ENCODE measurements at regions not wholly inside any gene's neighbourhood (a gene's known extent, or its start where the extent isn't known, plus 50 kb on each side); places are given as distances from the start of the nearest gene placed in this dataset.

GRCh38 chr11:114848027-114848426, 169.7 kb downstream of the NXPE2 start:
- Histone ChIP-seq H3K9ac (ENCODE audit: control insufficient read depth, insufficient read depth, low read length) (no peak overlapping the region), H2AFZ (ENCODE audit: control insufficient read depth, low read depth, low read length) (no peak overlapping the region), H3K36me3 (ENCODE audit: control insufficient read depth in 2 of 2, insufficient read depth in 2 of 2, low read length in 1 of 2) (no peaks in the 10 kb centered on the region), H3K9me3 (replicated peaks; ENCODE audit: control insufficient read depth, insufficient read depth, low read length) (no peaks in the 10 kb centered on the region), H3K27me3 (replicated peaks in 1 of 2; ENCODE audit: control insufficient read depth in 2 of 2, insufficient read depth in 2 of 2, low read length in 1 of 2) (no peaks in the 10 kb centered on the region), H3K4me1 (ENCODE audit: control insufficient read depth, insufficient read depth, low read length) (no peaks in the 10 kb centered on the region), H3K27ac (ENCODE audit: control insufficient read depth, insufficient read depth) (no peak overlapping the region), H3K79me2 (ENCODE audit: control insufficient read depth, insufficient read depth, low read length) (no peaks in the 10 kb centered on the region), H4K20me1 (ENCODE audit: control insufficient read depth, insufficient read depth) (no peaks in the 10 kb centered on the region; the same call in 1 of the 2 replicates), H3K4me3 (no peak overlapping the region), H3K4me2 (ENCODE audit: control insufficient read depth, insufficient read depth) (no peak overlapping the region)
- in situ Hi-C loops (cut with MboI) (no loop called here), intact Hi-C loops (cut with micrococcal nuclease; ENCODE audit: unreplicated experiment) (no loop called here)
- WGBS (ENCODE audit: insufficient coverage, insufficient replicate concordance, low lambda C conversion rate, missing lambda C conversion rate): 35% methylated on average over 6 of the region's 6 CpGs
- ATAC-seq (no peak), FAIRE-seq (no peak), DNase-seq (ENCODE audit: low read depth, low spot score) (no peak)
- ChIA-PET POLR2A (no interaction called here), RAD21 (ENCODE audit: unreplicated experiment) (no interaction called here), CTCF (no interaction called here), SMC1A (ENCODE audit: uncharacterized antibody, unreplicated experiment) (no interaction called here)
- no TSS peak for BruUV-seq (replicated peaks)
- TF ChIP-seq IKZF1 (conservative IDR thresholded peaks at IDR 0.05) (no peak), SIN3A (IDR thresholded peaks at IDR 0.05; ENCODE audit: low read depth, low read length) (no peak)
- TF ChIP-seq, protein P1, sequence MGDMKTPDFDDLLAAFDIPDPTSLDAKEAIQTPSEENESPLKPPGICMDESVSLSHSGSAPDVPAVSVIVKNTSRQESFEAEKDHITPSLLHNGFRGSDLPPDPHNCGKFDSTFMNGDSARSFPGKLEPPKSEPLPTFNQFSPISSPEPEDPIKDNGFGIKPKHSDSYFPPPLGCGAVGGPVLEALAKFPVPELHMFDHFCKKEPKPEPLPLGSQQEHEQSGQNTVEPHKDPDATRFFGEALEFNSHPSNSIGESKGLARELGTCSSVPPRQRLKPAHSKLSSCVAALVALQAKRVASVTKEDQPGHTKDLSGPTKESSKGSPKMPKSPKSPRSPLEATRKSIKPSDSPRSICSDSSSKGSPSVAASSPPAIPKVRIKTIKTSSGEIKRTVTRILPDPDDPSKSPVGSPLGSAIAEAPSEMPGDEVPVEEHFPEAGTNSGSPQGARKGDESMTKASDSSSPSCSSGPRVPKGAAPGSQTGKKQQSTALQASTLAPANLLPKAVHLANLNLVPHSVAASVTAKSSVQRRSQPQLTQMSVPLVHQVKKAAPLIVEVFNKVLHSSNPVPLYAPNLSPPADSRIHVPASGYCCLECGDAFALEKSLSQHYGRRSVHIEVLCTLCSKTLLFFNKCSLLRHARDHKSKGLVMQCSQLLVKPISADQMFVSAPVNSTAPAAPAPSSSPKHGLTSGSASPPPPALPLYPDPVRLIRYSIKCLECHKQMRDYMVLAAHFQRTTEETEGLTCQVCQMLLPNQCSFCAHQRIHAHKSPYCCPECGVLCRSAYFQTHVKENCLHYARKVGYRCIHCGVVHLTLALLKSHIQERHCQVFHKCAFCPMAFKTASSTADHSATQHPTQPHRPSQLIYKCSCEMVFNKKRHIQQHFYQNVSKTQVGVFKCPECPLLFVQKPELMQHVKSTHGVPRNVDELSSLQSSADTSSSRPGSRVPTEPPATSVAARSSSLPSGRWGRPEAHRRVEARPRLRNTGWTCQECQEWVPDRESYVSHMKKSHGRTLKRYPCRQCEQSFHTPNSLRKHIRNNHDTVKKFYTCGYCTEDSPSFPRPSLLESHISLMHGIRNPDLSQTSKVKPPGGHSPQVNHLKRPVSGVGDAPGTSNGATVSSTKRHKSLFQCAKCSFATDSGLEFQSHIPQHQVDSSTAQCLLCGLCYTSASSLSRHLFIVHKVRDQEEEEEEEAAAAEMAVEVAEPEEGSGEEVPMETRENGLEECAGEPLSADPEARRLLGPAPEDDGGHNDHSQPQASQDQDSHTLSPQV (IDR thresholded peaks at IDR 0.05): no peak

DNA sequence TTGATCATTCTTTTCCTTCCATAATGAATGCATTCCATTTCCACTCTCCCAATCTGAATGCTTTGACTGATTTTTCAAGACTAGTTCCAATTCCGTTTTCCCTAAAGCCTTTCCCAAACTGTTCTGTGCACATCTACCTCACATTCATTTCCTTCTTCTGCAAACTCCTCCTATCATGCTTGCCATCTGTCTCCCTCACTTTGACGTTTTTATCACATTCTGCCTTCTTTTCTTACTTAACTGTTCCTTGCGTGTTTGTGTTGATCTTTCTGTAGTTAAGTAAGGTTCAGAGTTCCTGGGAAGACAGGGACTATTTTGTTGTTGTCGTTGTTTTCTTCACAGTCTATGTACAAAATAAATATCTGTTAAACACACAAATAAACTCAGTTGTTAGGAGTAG, 179.0 kb downstream of the NXPE2 start:
- intact Hi-C loops (cut with micrococcal nuclease; ENCODE audit: unreplicated experiment) (no loop called here), in situ Hi-C loops (cut with MboI) (no loop called here)
- Histone ChIP-seq H3K4me3 (no peak overlapping the region), H3K4me1 (ENCODE audit: control insufficient read depth, insufficient read depth, low read length) (no peaks in the 10 kb centered on the region), H2AFZ (ENCODE audit: control insufficient read depth, low read depth, low read length) (no peak overlapping the region), H3K9me3 (replicated peaks; ENCODE audit: control insufficient read depth, insufficient read depth, low read length) (no peaks in the 10 kb centered on the region), H4K20me1 (ENCODE audit: control insufficient read depth, insufficient read depth) (no peaks in the 10 kb centered on the region), H3K27me3 (replicated peaks in 1 of 2; ENCODE audit: control insufficient read depth in 2 of 2, insufficient read depth in 2 of 2, low read length in 1 of 2) (no peaks in the 10 kb centered on the region), H3K27ac (ENCODE audit: control insufficient read depth, insufficient read depth) (no peak overlapping the region), H3K9ac (ENCODE audit: control insufficient read depth, insufficient read depth, low read length) (no peak overlapping the region), H3K36me3 (ENCODE audit: control insufficient read depth in 2 of 2, insufficient read depth in 2 of 2, low read length in 1 of 2) (no peaks in the 10 kb centered on the region), H3K4me2 (ENCODE audit: control insufficient read depth, insufficient read depth) (no peak overlapping the region), H3K79me2 (ENCODE audit: control insufficient read depth, insufficient read depth, low read length) (no peaks in the 10 kb centered on the region)
- ATAC-seq: no peak
- ChIA-PET SMC1A (ENCODE audit: uncharacterized antibody, unreplicated experiment) (no interaction called here), POLR2A (no interaction called here), RAD21 (ENCODE audit: unreplicated experiment) (no interaction called here), CTCF (no interaction called here)
- DNase-seq (ENCODE audit: low read depth, low spot score): no peak
- FAIRE-seq: no peak
- 0% methylated on average over 4 of the region's 4 CpGs for WGBS (ENCODE audit: insufficient coverage, insufficient replicate concordance, low lambda C conversion rate, missing lambda C conversion rate)
- BruUV-seq (replicated peaks): no TSS peak
- TF ChIP-seq SKIL (IDR thresholded peaks at IDR 0.05; ENCODE audit: low read depth, poor library complexity, severe bottlenecking) (no peak), NR2F1 (conservative IDR thresholded peaks at IDR 0.05) (no peak), SPI1 (IDR thresholded peaks at IDR 0.05; ENCODE audit: borderline replicate concordance, insufficient read depth, low read depth, low read length) (no peak), JUNB (IDR thresholded peaks at IDR 0.05) (no peak), KDM1A (IDR thresholded peaks at IDR 0.05; ENCODE audit: borderline replicate concordance) (no peak), POLR2AphosphoS5 (IDR thresholded peaks at IDR 0.05; ENCODE audit: low read length) (no peak), SMAD5 (IDR thresholded peaks at IDR 0.05; ENCODE audit: low read depth) (no peak), MAX (IDR thresholded peaks at IDR 0.05; ENCODE audit: low read depth, low read length) (no peak)
- TF ChIP-seq, protein P2, sequence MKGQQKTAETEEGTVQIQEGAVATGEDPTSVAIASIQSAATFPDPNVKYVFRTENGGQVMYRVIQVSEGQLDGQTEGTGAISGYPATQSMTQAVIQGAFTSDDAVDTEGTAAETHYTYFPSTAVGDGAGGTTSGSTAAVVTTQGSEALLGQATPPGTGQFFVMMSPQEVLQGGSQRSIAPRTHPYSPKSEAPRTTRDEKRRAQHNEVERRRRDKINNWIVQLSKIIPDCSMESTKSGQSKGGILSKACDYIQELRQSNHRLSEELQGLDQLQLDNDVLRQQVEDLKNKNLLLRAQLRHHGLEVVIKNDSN (IDR thresholded peaks at IDR 0.05; ENCODE audit: borderline replicate concordance, extremely low read length, insufficient read depth, low read depth, low read length): no peak

Data from GM12878 (cell line).